Cerebellar cortex (tissue), 1 donor: ENCODE measurements at regions not wholly inside any gene's neighbourhood (a gene's known extent, or its start where the extent isn't known, plus 50 kb on each side); places are given as distances from the start of the nearest gene placed in this dataset.
A peak's percentile ranks its signal among the peaks of the same experiment; 100 is the strongest.

Source experiments
- DNase-seq: peaks from one replicate; pipeline ENCODE4 v3.0.0-alpha.2; 2015; ENCODE audit warnings: low spot score

DNA sequence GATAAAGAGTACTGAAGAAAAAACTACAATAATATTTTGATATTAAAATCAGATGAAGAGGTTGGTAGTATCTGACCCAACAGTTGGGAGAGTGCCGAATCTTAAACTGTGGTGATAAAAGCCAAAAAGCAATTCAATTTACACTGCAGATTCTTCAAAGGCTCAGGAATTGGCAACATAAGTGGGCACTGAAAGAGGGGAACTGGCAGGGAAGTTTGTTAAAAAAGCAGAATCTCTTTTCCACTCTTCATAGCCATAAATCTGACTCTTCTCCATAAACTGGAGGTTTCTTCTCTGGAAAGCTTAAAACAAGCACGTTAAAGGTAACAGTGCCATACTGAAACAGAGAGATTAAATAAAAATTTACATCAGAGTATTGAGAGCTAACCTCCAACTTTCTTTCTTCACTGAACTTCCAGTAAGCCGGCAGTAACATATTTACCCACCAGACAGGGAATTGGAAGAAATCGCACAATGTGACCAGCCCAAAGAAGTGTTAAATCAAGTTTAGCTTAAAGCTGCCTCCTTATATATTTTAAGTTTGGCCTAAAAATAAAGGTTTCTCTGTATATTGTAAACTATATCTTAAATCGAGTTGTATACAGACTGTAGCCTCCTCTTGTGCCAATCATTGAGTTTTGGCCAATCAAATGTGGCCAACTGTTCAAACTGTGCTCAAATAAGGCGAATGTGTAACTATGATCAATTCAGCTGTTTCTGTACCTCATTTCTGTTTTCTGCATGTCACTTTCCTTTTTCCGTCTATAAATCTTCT, 358.3 kb downstream of the NXPE2 start:
- no peak for DNase-seq

DNA sequence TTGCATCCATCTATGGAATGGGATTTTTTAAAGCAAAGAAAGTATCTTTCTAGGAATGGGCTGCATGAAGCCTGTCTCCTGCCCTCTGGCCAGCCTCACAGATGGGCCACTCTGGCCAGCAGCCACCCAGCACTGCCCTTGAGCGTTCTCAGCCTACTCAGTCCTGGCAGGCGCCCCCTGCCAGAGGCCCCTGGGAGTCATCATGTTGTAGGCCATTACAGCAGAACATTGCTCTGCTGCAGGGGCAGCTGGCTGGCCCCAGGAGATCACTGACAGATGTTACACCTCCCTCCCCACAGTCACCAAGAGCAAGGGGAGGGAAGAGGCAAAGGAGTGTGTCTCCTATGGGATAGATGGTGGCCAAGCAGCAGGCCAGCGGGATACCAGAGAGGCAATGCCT, 363.7 kb downstream of the NXPE2 start:
- DNase-seq = peak; percentile 54

DNA sequence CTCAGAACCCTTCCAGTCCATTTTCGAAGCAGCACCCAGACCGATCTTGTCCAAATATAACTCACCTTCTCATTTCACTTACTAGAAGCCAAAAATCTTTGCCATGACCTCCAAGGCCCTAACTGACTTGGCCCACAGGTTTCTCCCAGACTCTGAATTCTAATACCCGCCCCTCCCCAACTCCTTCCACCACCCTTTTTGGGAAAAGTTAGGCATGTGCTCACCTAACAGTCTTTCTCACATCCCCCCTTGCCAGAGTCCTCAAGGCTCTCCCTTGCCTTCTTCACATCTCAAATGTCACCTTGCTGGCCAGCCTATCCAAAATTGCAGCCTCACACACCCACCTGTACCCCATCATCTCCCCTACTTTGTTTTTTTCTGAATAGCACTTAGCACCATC, 369.3 kb downstream of the NXPE2 start:
- DNase-seq = no peak

DNA sequence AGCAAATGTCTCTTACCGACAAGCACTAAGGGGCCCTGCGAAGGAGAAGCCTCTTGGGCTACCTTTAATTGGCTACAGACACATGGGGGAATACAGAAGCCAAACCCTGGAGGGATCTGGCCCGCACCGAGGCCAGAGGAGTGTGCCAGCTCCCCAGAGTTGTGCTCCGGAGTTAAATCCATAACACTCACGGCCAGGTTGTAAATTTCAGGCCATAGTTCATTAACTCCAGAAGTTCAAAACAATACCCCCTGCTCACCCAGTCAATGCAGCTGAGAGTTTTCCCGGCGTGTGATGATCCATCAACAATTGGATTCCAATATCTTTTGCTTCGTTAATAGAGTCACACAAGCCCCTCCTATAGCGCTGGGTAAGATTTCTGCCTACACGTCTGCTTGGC, 371.5 kb downstream of the NXPE2 start:
- DNase-seq = no peak

DNA sequence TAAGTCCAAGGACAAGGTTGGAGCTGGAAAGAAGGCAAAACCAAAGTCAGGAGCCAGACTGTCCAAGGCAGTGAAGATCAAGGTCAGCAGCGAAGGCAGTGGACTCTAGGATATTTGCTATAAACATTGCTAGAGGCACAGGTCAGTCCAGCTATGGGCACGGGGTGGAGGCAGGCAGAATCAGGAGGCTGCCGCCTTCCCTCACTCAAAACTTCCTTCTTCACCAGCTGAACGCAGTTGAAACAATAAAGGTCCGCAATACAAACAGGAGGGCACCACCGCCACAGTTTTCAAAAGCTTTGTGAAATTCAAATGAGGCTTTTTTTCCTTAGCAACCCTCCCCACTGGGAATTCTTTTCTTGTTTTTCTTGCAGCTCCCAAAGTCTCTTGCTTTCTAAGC, 372.4 kb downstream of the NXPE2 start:
- no peak for DNase-seq

DNA sequence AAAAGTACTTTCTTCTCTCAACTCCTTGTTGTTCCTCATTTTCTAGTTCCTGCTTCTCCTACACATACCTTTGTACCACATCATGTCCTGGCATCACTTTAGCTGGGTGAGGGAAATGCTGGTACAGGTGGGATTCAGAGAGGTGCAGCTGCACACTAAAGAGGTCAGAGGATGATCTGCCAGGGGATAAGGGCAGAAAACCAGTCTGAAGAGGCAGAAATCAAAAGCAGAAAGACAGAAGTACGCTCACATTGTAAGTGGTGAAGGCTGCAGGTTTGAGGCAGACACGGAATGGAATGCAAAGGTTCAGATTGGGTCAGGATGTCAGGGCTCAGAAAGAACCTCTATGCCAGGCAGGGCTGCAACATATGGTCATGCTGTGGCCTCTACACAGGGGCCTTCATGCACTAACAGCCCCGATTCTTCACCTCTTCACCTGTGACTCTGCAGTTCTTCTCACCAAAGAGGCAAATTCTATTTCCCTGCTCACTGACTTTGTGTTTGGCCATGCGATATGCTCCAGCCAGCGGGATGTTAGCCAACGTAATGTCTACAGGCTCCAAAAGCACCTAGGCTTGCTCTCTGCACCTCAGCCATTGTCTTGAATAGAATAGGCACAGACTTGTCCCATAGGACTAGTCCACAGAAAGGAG, 373.7 kb downstream of the NXPE2 start:
- peak; percentile 74 for DNase-seq

DNA sequence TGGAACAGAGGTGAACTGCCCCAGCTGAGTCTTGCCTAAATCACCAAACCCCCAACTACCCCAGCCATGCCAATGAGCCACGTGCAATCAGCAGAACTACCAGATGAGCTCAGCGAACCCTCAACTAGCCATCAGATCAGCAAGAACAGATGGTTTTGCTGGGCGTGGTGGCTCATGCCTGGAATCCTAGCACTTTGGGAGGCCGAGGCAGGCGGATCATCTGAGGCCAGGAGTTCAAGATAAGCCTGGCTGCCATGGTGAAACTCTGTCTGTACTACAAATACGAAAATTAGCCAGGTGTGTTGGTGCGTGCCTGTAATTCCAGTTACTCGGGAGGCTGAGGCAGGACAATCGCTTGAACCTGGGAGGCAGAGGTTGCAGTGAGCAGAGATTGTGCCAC, 374.3 kb downstream of the NXPE2 start:
- DNase-seq = no peak

DNA sequence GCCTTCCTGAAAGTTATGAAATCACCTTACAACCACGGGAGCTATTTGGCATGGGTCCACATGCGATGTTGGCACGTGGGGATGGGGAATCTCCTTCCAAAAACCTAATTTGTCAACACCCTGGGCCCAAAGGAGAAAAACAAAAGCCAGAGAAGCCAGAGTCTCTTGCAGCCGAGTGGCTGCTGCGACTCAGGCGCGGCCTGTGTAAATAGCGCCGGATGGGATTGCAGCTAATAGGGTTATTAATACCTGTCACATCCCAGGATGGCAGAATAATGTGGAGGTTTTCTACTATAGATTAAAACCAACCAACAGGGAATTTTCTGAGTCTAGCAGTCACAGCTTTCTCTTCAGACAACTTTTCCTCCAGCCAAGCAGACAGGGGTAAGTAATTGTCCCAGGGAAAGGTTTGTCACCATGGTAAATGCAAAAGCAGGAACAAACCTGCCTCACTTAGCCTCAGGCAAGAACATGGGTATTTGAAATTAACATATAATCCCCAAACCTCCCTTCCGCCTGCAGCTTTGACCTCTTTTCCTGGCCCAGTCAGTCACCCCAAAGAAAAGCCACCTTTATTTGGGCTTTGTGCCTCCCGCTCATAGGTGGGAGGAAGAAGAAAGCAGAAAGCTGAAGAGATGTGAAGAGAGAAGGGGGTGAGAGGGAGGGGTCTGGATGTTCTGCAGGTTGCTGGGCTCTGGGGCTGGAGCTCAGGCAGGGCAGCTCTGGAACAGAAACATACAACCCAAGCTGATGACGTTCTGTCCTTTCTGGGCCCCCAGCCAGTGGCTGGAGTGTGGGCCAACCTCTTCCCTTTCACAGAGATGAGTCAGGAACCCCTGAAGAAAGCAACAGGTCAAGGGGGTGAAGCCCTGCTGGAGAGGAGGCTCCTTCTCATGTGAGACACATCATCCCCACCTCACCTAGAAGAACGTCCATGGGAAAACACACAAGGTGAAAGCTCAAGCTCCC, 376.5 kb downstream of the NXPE2 start:
- no peak for DNase-seq

DNA sequence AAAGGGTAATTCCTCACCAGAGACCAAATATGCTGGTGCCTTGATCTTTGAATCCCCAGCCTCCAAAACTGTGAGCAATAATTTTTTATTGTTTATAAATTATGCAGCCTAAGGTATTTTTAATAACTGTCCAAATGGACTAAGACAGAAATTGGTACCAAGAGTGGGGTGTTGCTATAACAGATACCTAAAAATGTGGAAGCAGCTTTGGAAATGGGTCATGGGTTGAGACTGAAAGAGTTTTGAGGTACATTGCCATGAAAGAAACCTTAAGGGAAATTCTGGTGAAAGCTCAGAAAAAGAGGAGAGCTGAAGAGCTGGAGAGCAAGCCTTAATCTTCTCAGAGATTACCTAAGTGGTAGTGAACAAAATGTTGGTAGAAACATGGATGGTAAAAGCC, 378.2 kb downstream of the NXPE2 start:
- no peak for DNase-seq

DNA sequence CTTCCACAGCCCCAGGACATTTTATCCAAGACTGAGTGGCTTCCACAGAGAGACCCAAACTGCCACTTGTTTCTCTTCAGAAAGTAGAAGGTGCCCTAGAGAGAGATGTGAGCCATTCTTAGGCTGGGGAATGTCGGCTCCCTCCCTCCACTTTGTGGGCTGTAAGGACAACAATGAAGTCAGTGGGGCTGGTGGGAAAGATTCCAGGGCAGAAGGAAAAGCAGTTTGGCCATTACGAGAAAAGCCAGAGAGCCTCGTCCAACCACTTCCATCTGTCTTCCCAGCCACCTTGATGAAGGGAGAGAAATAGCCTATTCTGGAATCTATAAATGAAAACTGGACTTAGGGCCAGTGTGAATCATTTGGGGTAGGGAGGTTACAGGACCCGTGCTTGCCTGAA, 382.5 kb downstream of the NXPE2 start:
- no peak for DNase-seq

DNA sequence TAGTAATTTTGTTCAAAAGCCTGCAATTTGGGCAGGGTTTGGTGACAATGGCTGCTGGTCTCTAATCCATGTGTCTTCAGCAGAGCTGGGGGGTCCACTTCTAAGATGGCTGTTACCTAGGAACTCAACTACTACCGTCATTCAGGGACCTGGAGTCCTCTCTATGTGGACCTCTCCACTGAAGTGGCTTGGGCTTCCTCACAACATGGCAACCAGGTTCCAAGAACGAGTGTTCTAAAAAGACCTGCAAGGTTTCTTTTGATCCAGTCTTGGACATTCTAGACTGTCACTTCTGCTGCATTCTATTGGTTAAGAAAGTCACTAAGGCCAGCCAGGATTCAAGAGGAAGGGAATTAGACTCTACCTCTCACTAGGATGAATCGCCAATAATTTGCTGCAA, 387.0 kb downstream of the NXPE2 start:
- no peak for DNase-seq

DNA sequence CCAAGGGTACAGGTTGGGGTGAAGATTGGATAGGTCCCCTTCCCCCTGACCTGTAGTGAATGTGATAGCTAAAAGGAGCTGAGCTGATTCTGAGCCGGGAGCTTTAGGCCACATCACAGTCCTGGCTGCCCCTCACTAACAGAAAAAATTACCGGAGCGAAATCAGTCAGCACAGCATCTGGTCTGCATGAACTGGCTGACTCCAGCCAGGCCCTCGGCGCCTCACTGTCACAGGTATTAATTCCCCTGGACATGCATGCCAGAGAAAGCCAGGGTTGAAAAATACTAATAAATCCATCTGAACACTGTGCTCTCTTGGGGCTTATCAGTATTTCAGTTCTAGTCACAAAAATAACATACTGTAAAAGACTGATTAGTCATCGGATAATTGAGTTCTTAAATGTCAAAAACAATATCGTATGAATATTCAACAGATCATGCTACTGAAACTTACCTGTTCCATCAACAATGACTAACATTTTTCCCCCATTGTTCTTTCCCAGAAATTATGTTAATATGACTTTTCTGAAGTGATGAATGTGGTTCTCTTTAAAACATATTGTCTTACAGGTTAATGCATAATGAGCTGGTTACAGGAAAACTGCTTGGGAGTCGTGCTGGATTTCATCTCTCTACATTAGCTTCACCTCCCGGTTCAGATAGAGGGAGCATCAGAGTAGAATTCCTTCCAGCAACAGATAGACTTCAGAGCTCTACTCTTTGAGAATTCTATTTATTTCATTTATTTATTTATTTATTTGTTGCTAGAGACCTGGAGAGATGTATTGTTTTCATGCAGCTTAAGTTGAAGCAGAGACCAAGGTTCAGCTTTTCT, 387.7 kb downstream of the NXPE2 start:
- no peak for DNase-seq

DNA sequence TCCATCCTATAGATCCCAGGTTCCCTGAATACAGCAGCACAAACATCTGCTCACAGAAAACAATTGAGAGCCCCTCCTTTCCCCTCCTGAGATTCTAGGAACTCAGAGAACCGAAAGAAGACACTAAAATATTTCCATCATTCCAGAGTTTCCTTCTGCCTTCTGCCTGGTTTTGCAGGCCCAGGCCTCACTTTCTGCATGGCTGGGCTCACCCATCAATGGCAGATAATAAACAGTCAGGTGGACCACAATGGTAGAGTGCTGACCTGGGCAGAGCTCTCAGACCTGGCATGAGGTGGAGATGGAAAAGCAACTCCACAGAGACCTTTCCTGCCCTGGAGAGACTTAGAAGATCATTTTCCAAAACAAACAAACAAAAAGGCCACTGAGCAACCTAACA, 389.1 kb downstream of the NXPE2 start:
- DNase-seq = no peak

DNA sequence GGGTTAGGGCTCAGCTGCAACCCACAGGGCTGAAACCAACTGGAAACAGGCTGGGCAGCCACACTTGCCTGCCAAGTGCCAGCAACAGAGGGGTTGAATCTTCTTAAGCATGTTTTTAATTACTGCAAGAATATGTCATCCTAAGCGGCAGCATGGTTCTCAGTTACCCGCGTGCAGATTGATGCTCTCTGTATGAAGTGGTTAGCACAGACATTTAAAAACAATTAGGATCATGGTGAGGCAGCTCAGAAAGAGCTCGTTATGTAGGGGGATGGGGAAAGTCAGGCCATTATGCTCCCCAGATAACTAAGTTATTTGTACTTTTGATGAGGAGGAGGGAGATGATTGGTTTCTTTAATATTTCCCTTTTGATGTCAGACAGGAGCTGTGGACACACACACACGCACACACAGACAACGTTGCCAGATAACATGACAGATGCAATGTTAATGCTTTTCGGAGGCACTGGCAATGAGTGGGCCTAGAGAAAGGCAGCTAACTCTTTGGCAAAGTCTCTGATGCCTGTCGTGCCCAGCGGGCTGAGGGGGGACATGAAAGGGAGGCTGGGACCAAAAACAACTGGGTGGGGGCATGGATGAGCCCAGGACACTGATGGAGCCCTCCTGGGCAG, 389.7 kb downstream of the NXPE2 start:
- DNase-seq = no peak

DNA sequence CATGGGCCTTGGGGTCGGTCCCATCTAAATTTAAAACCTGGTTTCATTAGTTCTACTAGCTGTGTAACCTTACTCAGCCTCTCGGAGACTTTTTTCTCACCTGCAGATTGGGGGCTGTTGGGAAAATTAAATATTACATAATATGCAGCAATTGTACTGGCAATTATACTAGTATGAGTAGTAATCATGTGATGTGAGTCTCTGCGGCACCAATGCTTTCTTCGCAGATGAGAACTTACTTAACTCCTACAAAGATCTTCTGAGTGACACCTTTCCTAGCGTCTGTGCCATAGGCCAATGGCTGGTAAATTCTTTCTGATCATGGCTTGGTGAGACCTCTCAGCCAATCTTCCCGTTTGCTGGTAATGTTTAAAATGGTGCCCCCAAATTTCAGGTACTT, 391.3 kb downstream of the NXPE2 start:
- no peak for DNase-seq

DNA sequence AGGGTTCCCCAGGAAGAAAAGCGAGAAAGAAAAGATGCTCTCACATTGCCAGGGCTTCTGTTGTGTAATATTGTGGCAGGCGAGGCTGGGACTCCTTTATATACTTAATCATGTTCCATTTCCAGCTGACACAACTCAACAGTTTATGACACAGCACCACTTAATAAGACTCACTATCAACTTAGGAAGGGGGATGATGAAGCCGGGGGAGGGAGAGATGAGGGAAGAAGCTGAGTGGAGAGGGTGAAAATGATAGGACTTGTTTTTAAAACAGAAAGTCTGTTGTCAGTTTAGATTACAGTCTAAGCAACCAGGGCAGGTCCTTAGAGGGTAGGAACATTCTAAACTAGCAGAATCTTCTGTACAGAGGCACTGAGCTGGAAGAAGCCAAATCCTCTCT, 397.0 kb downstream of the NXPE2 start:
- DNase-seq = no peak

DNA sequence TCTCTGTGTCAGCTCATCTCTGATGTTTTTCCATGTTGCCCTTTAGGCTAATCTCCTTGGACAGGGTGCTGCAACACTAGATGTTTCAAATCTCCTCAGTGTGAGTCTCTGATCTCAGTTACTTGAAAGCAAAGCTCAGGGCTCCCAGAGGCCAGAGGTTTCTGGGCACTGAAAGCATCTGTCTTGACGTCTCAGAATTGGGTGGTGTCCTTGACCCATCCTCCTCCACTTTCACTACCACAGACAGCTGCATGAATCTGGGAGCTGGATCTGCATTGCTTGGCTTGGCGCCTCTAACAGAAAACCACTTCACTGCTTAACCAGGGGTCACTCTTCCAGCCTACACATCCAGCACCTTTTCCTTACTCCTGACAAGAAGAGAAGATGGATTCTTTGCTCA, 399.4 kb downstream of the NXPE2 start:
- DNase-seq = no peak

DNA sequence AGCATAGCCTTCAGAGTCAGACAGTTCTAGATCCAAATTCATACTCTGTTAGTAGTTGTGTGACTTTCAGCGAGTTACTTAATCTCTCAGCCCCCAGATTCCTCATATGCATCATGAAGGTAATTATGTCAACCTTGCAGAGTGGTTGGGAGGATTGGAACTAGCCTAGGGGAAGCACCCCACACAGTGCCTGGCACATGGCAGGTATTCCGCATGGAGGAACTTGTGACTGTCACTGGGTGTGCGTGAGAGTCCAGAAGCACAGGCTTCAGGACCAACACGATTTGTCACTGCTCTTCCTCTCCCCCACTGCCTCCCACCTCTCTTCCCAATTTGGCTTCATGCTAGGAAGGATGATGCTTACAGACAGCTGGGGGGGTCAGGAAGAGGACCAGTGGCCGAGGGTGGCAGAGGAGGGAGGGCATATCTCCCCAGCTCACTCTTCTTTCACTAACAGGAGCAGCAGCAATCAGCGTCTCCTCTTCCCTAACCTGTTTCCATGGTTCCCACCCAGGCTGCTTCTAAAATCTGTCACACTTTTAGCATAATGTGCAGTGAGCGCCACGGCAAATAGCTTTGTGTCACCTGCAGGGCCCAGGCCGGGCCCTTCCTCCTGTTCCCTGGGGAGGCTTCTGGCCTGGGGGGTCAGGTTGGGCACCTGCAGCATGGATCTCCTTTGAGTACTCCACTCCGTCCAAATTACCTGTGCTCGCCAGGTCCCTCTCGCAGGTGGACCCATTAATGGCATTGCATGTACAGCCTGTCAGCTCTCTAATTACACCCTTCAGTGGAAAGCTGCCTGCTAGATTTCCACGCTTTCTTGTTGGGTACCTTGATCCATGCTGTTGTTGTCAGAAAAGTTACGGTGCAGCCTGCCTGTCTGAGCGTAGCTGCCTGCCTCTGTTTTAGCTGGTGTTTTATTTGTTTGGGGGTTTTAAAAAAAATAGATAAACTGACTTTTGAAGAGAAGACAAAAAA, 400.4 kb downstream of the NXPE2 start:
- no peak for DNase-seq

DNA sequence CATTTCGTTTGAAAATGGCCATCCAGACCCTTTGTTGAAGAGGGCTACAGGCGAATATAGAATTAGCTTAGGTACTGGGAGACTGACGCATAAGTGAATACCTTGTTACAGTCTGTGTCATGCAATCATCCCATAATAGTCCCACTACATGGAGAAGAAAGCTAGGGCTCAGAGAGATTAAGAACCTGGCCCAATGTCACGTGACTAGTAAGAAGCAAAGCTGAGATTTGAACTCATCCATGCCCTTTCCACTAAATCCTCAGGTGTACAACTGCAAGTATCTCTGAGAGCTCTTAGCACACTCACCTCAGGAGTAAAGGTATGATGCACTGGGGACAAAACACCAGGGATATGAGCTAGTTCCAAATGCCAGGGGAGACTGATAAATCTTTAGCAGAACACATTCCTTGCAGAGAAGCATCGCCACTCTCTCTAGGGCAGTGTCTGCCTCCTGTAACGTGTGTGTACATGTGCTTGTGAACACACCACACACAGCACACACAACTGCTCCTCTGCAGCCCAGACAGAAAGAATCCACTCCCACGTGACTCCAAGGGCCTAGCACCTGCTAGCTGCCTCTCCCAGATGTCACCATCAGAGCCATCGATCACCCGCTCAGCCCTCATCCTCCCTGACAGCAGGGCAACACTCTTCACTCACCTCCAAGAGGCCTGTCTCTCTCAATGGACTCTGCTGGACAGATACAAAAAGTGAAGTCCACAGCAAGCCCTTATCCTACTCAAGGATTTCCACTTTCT, 402.8 kb downstream of the NXPE2 start:
- DNase-seq = no peak
